Gastroesophageal sphincter (tissue), 4 donors: ENCODE measurements at regions not wholly inside any gene's neighbourhood (a gene's known extent, or its start where the extent isn't known, plus 50 kb on each side); places are given as distances from the start of the nearest gene placed in this dataset.

Source experiments
- ATAC-seq: fragments of 150-250 bp; one replicate; pipeline ENCODE4 v1.9.1; 2016; ENCODE audit warnings: mild to moderate bottlenecking, moderate library complexity
- H3K27ac ChIP-seq, 4 donors: fragments of 200-600 bp; sonication (generic) in 3 of 4; 1 replicate in 3 of 4; 2 replicates in 1 of 4; pipeline ENCODE4 v1.5.1; 2016 to 2019
- H3K27me3 ChIP-seq: fragments of 200-600 bp; sonication (generic); one replicate; pipeline ENCODE4 v1.5.1; 2019
- H3K36me3 ChIP-seq, 2 donors: fragments of 200-600 bp; sonication (generic); one replicate each; pipeline ENCODE4 v1.5.1; 2019; ENCODE audit warnings: control low read depth in 1 of 2
- H3K4me1 ChIP-seq, 3 donors: fragments of 200-600 bp; sonication (generic); 1 replicate in 2 of 3; 2 replicates in 1 of 3; pipeline ENCODE4 v1.5.1; 2016 to 2019; ENCODE audit warnings: control low read depth in 2 of 3
- H3K4me3 ChIP-seq, 2 donors: fragments of 200-600 bp; sonication (generic); one replicate each; pipeline ENCODE4 v1.5.1; 2019; ENCODE audit warnings: mild to moderate bottlenecking in 1 of 2, moderate library complexity in 1 of 2
- H3K9me3 ChIP-seq, 3 donors: fragments of 200-600 bp; sonication (generic); one replicate each; pipeline ENCODE4 v1.5.1; 2017 to 2019; ENCODE audit warnings: control low read depth in 2 of 3
- EP300 ChIP-seq: sonication (generic); formaldehyde crosslinking; IDR thresholded peaks from one replicate; pipeline ENCODE4 v1.6.1; 2017; ENCODE audit warnings: antibody characterized with exemption, mild to moderate bottlenecking
- POLR2A ChIP-seq, 2 donors: fragments of 450-650 bp; IDR thresholded peaks; one replicate each; pipeline ENCODE4 v1.6.1; 2017; ENCODE audit warnings: antibody characterized with exemption in 2 of 2, mild to moderate bottlenecking in 2 of 2, moderate library complexity in 1 of 2
- POLR2AphosphoS5 ChIP-seq: sonication (generic); formaldehyde crosslinking; IDR thresholded peaks from one replicate; pipeline ENCODE4 v1.6.1; 2017; ENCODE audit warnings: antibody characterized with exemption
- WGBS, 2 donors: methylation state at CpG; one replicate each; pipeline ENCODE4 v1.1.5; 2018; ENCODE audit warnings: low coverage in 1 of 2; 5-methylcytosine and 5-hydroxymethylcytosine counted together
- TF ChIP-seq, protein P1 (sequence below), 4 experiments: fragments of 200-600 bp in 2 of 4; fragments of 450-650 bp in 2 of 4; sonication (generic) in 1 of 4; IDR thresholded peaks; one replicate each; pipeline ENCODE4 v1.5.1; 2017 to 2019; ENCODE audit warnings: antibody characterized with exemption in 4 of 4, mild to moderate bottlenecking in 2 of 4, moderate library complexity in 2 of 4

GRCh38 chr6:90435207-90435899 lies 138.7 kb upstream of the BACH2 start:
- Histone ChIP-seq H3K27ac (no peak overlapping the region), H3K27me3 (no peaks in the 10 kb centered on the region), H3K36me3 (no peaks in the 10 kb centered on the region), H3K4me1 (no peaks in the 10 kb centered on the region), H3K9me3 (peaks cover 0 to 3% (median 0%) of the 10 kb centered on the region in 3 donors), H3K4me3 (no peak overlapping the region)
- TF ChIP-seq EP300 (no peak), POLR2AphosphoS5 (no peak), POLR2A (IDR thresholded peaks at IDR 0.05) (no peak)
- TF ChIP-seq, protein P1, sequence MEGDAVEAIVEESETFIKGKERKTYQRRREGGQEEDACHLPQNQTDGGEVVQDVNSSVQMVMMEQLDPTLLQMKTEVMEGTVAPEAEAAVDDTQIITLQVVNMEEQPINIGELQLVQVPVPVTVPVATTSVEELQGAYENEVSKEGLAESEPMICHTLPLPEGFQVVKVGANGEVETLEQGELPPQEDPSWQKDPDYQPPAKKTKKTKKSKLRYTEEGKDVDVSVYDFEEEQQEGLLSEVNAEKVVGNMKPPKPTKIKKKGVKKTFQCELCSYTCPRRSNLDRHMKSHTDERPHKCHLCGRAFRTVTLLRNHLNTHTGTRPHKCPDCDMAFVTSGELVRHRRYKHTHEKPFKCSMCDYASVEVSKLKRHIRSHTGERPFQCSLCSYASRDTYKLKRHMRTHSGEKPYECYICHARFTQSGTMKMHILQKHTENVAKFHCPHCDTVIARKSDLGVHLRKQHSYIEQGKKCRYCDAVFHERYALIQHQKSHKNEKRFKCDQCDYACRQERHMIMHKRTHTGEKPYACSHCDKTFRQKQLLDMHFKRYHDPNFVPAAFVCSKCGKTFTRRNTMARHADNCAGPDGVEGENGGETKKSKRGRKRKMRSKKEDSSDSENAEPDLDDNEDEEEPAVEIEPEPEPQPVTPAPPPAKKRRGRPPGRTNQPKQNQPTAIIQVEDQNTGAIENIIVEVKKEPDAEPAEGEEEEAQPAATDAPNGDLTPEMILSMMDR (IDR thresholded peaks at IDR 0.05), result no peak
- WGBS, 2 donors, result 34 to 57% methylated on average over 1 to 3 of the region's 3 CpGs
- no peak for ATAC-seq

GRCh38 chr6:90434094-90434493 lies 137.5 kb upstream of the BACH2 start:
- Histone ChIP-seq H3K36me3 (no peaks in the 10 kb centered on the region), H3K4me3 (no peak overlapping the region), H3K4me1 (no peaks in the 10 kb centered on the region), H3K27ac (no peak overlapping the region), H3K27me3 (no peaks in the 10 kb centered on the region), H3K9me3 (peaks cover 0 to 15% (median 2%) of the 10 kb centered on the region in 3 donors)
- TF ChIP-seq POLR2AphosphoS5, result no peak
- TF ChIP-seq POLR2A (IDR thresholded peaks at IDR 0.05), result no peak
- TF ChIP-seq, protein P1 (IDR thresholded peaks at IDR 0.05), result no peak
- TF ChIP-seq EP300, result no peak
- ATAC-seq, result no peak
- WGBS, 2 donors, result 100% methylated on average over 1 of the region's 1 CpG

DNA sequence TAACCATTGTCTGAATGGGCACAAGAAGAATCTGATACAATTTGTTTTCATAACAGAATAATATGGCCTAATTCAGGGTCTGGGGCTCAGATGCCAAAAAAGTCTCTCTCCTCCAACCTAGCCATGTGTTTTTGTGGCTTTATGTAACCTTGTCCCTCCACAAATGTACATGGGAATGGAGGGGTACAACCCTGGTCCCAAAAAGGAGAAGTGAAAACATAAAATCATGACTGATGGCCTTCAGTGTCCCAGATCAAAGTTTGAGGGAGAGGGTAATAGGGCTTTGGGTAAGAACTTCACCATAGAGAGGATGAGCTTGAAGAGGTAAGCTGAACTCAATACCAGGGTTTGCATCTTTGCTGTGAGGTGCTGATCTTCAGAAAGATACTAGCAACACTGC lies 136.3 kb upstream of the BACH2 start:
- Histone ChIP-seq H3K27ac (no peak overlapping the region), H3K9me3 (peaks cover 0 to 20% (median 2%) of the 10 kb centered on the region in 3 donors), H3K4me3 (no peak overlapping the region), H3K36me3 (no peaks in the 10 kb centered on the region), H3K4me1 (no peaks in the 10 kb centered on the region), H3K27me3 (no peaks in the 10 kb centered on the region)
- TF ChIP-seq POLR2AphosphoS5, result no peak
- no peak for TF ChIP-seq POLR2A (IDR thresholded peaks at IDR 0.05)
- TF ChIP-seq EP300, result no peak
- TF ChIP-seq, protein P1 (IDR thresholded peaks at IDR 0.05), result no peak
- ATAC-seq, result no peak

DNA sequence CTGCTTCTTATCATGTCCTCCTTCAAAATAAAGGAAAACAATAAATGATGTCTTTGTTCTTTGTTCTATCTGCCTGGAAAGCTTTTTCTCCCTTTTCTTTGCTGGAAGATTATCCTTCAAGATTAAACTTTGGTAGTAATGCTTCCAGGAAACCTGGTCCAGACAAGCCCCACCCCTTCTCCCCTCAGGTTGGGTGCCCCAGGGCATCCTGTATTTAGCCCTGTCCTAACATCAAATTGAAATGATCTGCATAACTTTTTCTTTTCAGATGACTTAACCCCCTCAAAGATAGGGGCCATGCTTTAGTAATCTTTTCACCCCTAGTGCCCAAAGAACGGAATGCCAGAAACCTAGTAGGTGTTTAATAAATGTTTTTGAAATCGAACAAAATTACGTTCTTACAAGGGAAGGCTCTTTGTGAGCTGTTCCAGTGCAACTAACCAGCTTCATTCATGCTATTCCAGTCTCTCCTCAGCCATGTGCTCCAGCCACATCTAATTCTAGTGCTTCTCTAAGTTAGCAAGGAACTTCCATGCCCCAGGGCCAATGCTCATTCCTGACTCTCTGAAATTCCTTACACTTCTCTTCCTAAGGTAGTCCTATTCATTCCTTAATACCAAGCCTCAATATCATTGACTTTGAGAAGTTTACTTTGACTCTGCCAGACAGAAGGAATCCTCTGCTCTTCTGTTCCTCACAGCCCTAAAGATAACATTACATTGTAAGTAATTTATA lies 135.6 kb upstream of the BACH2 start:
- no peak overlapping the region for H3K4me3 ChIP-seq
- H3K9me3 ChIP-seq, result peaks cover 0 to 20% (median 2%) of the 10 kb centered on the region in 3 donors
- H3K27ac ChIP-seq, result no peak overlapping the region
- WGBS, 2 donors, result 82 to 100% methylated on average over 2 to 3 of the region's 3 CpGs
- no peak for ATAC-seq
- H3K4me1 ChIP-seq, result no peaks in the 10 kb centered on the region
- TF ChIP-seq, protein P1 (IDR thresholded peaks at IDR 0.05), result no peak
- TF ChIP-seq POLR2A (IDR thresholded peaks at IDR 0.05), result no peak
- TF ChIP-seq POLR2AphosphoS5, result no peak
- no peak for TF ChIP-seq EP300
- no peaks in the 10 kb centered on the region for H3K36me3 ChIP-seq
- H3K27me3 ChIP-seq, result no peaks in the 10 kb centered on the region

- H3K27ac ChIP-seq, result no peak overlapping the region
- no peaks in the 10 kb centered on the region for H3K36me3 ChIP-seq
- no peaks in the 10 kb centered on the region for H3K27me3 ChIP-seq
- no peak for ATAC-seq
- H3K4me3 ChIP-seq, result no peak overlapping the region
- TF ChIP-seq POLR2A (IDR thresholded peaks at IDR 0.05), result no peak
- no peak for TF ChIP-seq EP300
- TF ChIP-seq, protein P1 (IDR thresholded peaks at IDR 0.05), result no peak
- TF ChIP-seq POLR2AphosphoS5, result no peak
- H3K4me1 ChIP-seq, result no peaks in the 10 kb centered on the region
- peaks cover 0 to 20% (median 2%) of the 10 kb centered on the region in 3 donors for H3K9me3 ChIP-seq
Observed at GRCh38 chr6:90431576-90431975, 134.9 kb upstream of the BACH2 start.
